Fibroblast of lung (primary cell): ENCODE measurements at regions not wholly inside any gene's neighbourhood (a gene's known extent, or its start where the extent isn't known, plus 50 kb on each side); places are given as distances from the start of the nearest gene placed in this dataset.

ENCODE experiments used
- DNase-seq, 2 donors: peaks; one replicate each; pipeline versions ENCODE4 v3.0.0 to v3.0.0-alpha.2; 2010; ENCODE audit warnings: low read depth in 2 of 2
- H2AFZ ChIP-seq: 2 replicates; pipeline ENCODE4 v1.5.1; 2012; ENCODE audit warnings: low read length, control low read depth, inconsistent platforms
- H3K27ac ChIP-seq: 2 replicates; pipeline ENCODE4 v1.5.1; 2011; ENCODE audit warnings: low read length, control low read depth; ENCODE audit not compliant: insufficient read depth
- H3K27me3 ChIP-seq: 2 replicates; pipeline ENCODE4 v1.5.1; 2011; ENCODE audit warnings: mild to moderate bottlenecking, low read length; ENCODE audit not compliant: control insufficient read depth, insufficient read depth
- H3K36me3 ChIP-seq: 2 replicates; pipeline ENCODE4 v1.5.1; 2011; ENCODE audit warnings: low read length; ENCODE audit not compliant: control insufficient read depth, insufficient read depth
- H3K4me1 ChIP-seq: 2 replicates; pipeline ENCODE4 v1.5.1; 2011; ENCODE audit warnings: low read length; ENCODE audit not compliant: control insufficient read depth, insufficient read depth; ENCODE audit errors: extremely low read depth
- H3K4me2 ChIP-seq: 2 replicates; pipeline ENCODE4 v1.5.1; 2011; ENCODE audit warnings: low read length, control low read depth; ENCODE audit not compliant: insufficient read depth; ENCODE audit errors: extremely low read depth
- H3K4me3 ChIP-seq, 4 experiments: fragments of 200-600 bp in 1 of 4; sonication (generic) in 1 of 4; replicated peaks in 1 of 4; 2 replicates each; pipeline ENCODE4 v1.5.1; 2011 to 2016; ENCODE audit warnings: low read length in 4 of 4, low read depth in 3 of 4, mild to moderate bottlenecking in 3 of 4, control low read depth in 2 of 4, inconsistent platforms in 1 of 4, mixed read lengths in 1 of 4; ENCODE audit not compliant: insufficient read depth in 1 of 4; ENCODE audit errors: control extremely low read depth in 1 of 4
- H3K79me2 ChIP-seq: 2 replicates; pipeline ENCODE4 v1.5.1; 2012; ENCODE audit warnings: mild to moderate bottlenecking, low read length, inconsistent platforms; ENCODE audit not compliant: control insufficient read depth, insufficient read depth
- H3K9ac ChIP-seq: 2 replicates; pipeline ENCODE4 v1.5.1; 2011; ENCODE audit warnings: mild to moderate bottlenecking, low read length, control low read depth; ENCODE audit not compliant: insufficient read depth
- H3K9me3 ChIP-seq: 2 replicates; pipeline ENCODE4 v1.5.1; 2012; ENCODE audit warnings: low read depth, low read length; ENCODE audit not compliant: control insufficient read depth, insufficient read depth
- H4K20me1 ChIP-seq: 2 replicates; pipeline ENCODE4 v1.5.1; 2011; ENCODE audit warnings: low read length; ENCODE audit not compliant: control insufficient read depth, insufficient read depth; ENCODE audit errors: extremely low read depth
- CTCF ChIP-seq, 2 donors: IDR thresholded peaks in 1 of 2; conservative IDR thresholded peaks in 1 of 2; 1 replicate in 1 of 2; 2 replicates in 1 of 2; pipeline ENCODE4 v1.5.1; 2011 to 2012; ENCODE audit warnings: low read length in 2 of 2, control low read depth in 1 of 2, inconsistent platforms in 1 of 2, low read depth in 1 of 2, mild to moderate bottlenecking in 1 of 2
- EZH2 ChIP-seq: IDR thresholded peaks from 2 replicates; pipeline ENCODE4 v1.5.1; 2012; ENCODE audit warnings: low read length, control low read depth, mild to moderate bottlenecking; ENCODE audit errors: missing control alignments

GRCh38 chr1:94628499-94628843, 86.9 kb upstream of the F3 start:
- Histone ChIP-seq H3K9me3 (no peaks in the 10 kb centered on the region), H3K4me3 (no peak overlapping the region), H3K4me1 (peaks cover 2% of the 10 kb centered on the region), H3K27me3 (no peaks in the 10 kb centered on the region), H2AFZ (no peak overlapping the region), H3K27ac (no peak overlapping the region), H3K79me2 (no peaks in the 10 kb centered on the region), H3K9ac (no peak overlapping the region), H3K36me3 (no peaks in the 10 kb centered on the region), H4K20me1 (no peaks in the 10 kb centered on the region), H3K4me2 (no peak overlapping the region)
- TF ChIP-seq CTCF (conservative IDR thresholded peaks at IDR 0.05 in 1 of 2, IDR thresholded peaks at IDR 0.05 in 1 of 2; ENCODE audit: low read depth in 1 of 2, low read length in 2 of 2) (no peak), EZH2 (no peak)
- DNase-seq, result no peak

GRCh38 chr1:94627771-94628498, 86.4 kb upstream of the F3 start:
- no peaks in the 10 kb centered on the region for H3K27me3 ChIP-seq
- H3K27ac ChIP-seq, result no peak overlapping the region
- H4K20me1 ChIP-seq, result no peaks in the 10 kb centered on the region
- H2AFZ ChIP-seq, result no peak overlapping the region
- H3K4me2 ChIP-seq, result no peak overlapping the region
- no peak for DNase-seq
- no peak overlapping the region for H3K9ac ChIP-seq
- H3K79me2 ChIP-seq, result no peaks in the 10 kb centered on the region
- H3K4me1 ChIP-seq, result peaks cover 1% of the 10 kb centered on the region
- no peak for TF ChIP-seq EZH2
- no peak for TF ChIP-seq CTCF (conservative IDR thresholded peaks at IDR 0.05 in 1 of 2, IDR thresholded peaks at IDR 0.05 in 1 of 2; ENCODE audit: low read depth in 1 of 2, low read length in 2 of 2)
- H3K9me3 ChIP-seq, result no peaks in the 10 kb centered on the region
- no peaks in the 10 kb centered on the region for H3K36me3 ChIP-seq
- no peak overlapping the region for H3K4me3 ChIP-seq

- TF ChIP-seq EZH2, result no peak
- no peak for TF ChIP-seq CTCF (conservative IDR thresholded peaks at IDR 0.05 in 1 of 2, IDR thresholded peaks at IDR 0.05 in 1 of 2; ENCODE audit: low read depth in 1 of 2, low read length in 2 of 2)
Measured at GRCh38 chr1:94624203-94624602, 82.6 kb upstream of the F3 start.

More at GRCh38 chr1:94624203-94624602, 82.6 kb upstream of the F3 start:
- Histone ChIP-seq H3K9ac (no peak overlapping the region), H3K4me3 (no peak overlapping the region), H3K36me3 (no peaks in the 10 kb centered on the region), H3K4me2 (no peak overlapping the region), H3K27me3 (no peaks in the 10 kb centered on the region), H4K20me1 (no peaks in the 10 kb centered on the region), H3K79me2 (no peaks in the 10 kb centered on the region), H3K4me1 (peaks cover 5% of the 10 kb centered on the region), H3K9me3 (no peaks in the 10 kb centered on the region), H2AFZ (no peak overlapping the region), H3K27ac (no peak overlapping the region)
- no peak for DNase-seq
